HL-60/S4 (cell line): ENCODE measurements at regions not wholly inside any gene's neighbourhood (a gene's known extent, or its start where the extent isn't known, plus 50 kb on each side); places are given as distances from the start of the nearest gene placed in this dataset.

Source experiments
- in situ Hi-C: fragments of 300-500 bp; cut with MboI; formaldehyde crosslinking; loops from 2 replicates; pipeline ENCODE4 v1.14.3; 2022; ENCODE audit warnings: low sequenced_read_pairs

GRCh38 chr19:20252613-20253012 lies 85.6 kb downstream of the ZNF486 start:
- in situ Hi-C loops = loop anchor here (25.0 kb wide), 1 partner anchor 715 kb away; the partner anchor contains the start of genes CILP2 and YJEFN3

GRCh38 chr19:20250627-20251026 lies 83.6 kb downstream of the ZNF486 start:
- in situ Hi-C loops = loop anchor here (25.0 kb wide), 1 partner anchor 713 kb away; the partner anchor contains the start of genes CILP2 and YJEFN3

- in situ Hi-C loops = loop anchor here (25.0 kb wide), 1 partner anchor 713 kb away; the partner anchor contains the start of genes CILP2 and YJEFN3
Observed at GRCh38 chr19:20250121-20250520, 83.1 kb downstream of the ZNF486 start.
